HL-60 (cell line): ENCODE measurements at regions not wholly inside any gene's neighbourhood (a gene's known extent, or its start where the extent isn't known, plus 50 kb on each side); places are given as distances from the start of the nearest gene placed in this dataset.

Experiments used
- TF ChIP-seq, protein P1 (sequence below): IDR thresholded peaks from one replicate; pipeline ENCODE4 v1.5.1; 2011; ENCODE audit warnings: low read length, control low read depth, inconsistent platforms; ENCODE audit not compliant: insufficient read depth
- TF ChIP-seq, protein P2 (sequence below): IDR thresholded peaks from 2 replicates; pipeline ENCODE4 v1.6.1; 2012; ENCODE audit warnings: low read depth; ENCODE audit not compliant: insufficient replicate concordance

DNA sequence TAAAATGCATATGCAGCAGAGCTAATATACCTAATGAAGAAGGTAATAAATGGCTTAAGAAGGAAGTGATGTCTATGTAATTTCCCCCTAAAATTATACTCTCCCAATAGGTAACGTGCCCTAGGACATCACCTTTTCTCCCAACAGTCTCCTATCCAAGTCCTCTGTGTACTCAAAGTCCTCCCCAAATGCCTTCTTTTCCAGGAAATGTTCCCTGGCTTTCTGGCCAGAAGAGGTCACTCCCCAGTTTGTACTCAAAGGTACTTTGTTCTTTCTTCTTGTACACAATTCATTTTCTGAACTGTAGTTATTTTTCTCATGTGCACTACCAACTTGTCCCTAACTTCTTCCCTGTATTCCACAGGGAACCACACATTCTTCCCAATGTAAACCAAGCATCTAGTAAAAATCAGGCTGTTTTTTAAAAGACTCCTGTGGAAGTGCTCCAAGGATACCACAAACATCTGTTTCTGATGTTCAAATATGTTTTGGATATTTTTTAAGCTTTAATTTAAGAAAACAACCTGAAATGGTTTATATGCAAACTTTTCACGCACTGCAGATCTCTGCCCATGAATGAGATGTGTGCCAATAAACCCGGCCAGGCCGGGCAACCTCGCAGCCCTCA is 262.3 kb upstream of the KLF14 start:
- TF ChIP-seq, protein P1, sequence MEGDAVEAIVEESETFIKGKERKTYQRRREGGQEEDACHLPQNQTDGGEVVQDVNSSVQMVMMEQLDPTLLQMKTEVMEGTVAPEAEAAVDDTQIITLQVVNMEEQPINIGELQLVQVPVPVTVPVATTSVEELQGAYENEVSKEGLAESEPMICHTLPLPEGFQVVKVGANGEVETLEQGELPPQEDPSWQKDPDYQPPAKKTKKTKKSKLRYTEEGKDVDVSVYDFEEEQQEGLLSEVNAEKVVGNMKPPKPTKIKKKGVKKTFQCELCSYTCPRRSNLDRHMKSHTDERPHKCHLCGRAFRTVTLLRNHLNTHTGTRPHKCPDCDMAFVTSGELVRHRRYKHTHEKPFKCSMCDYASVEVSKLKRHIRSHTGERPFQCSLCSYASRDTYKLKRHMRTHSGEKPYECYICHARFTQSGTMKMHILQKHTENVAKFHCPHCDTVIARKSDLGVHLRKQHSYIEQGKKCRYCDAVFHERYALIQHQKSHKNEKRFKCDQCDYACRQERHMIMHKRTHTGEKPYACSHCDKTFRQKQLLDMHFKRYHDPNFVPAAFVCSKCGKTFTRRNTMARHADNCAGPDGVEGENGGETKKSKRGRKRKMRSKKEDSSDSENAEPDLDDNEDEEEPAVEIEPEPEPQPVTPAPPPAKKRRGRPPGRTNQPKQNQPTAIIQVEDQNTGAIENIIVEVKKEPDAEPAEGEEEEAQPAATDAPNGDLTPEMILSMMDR, result no peak
- TF ChIP-seq, protein P2, sequence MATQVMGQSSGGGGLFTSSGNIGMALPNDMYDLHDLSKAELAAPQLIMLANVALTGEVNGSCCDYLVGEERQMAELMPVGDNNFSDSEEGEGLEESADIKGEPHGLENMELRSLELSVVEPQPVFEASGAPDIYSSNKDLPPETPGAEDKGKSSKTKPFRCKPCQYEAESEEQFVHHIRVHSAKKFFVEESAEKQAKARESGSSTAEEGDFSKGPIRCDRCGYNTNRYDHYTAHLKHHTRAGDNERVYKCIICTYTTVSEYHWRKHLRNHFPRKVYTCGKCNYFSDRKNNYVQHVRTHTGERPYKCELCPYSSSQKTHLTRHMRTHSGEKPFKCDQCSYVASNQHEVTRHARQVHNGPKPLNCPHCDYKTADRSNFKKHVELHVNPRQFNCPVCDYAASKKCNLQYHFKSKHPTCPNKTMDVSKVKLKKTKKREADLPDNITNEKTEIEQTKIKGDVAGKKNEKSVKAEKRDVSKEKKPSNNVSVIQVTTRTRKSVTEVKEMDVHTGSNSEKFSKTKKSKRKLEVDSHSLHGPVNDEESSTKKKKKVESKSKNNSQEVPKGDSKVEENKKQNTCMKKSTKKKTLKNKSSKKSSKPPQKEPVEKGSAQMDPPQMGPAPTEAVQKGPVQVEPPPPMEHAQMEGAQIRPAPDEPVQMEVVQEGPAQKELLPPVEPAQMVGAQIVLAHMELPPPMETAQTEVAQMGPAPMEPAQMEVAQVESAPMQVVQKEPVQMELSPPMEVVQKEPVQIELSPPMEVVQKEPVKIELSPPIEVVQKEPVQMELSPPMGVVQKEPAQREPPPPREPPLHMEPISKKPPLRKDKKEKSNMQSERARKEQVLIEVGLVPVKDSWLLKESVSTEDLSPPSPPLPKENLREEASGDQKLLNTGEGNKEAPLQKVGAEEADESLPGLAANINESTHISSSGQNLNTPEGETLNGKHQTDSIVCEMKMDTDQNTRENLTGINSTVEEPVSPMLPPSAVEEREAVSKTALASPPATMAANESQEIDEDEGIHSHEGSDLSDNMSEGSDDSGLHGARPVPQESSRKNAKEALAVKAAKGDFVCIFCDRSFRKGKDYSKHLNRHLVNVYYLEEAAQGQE, result no peak
